Prostate gland (tissue), 2 donors: ENCODE measurements at regions not wholly inside any gene's neighbourhood (a gene's known extent, or its start where the extent isn't known, plus 50 kb on each side); places are given as distances from the start of the nearest gene placed in this dataset.

Experiments used
- CTCF ChIP-seq, 4 experiments: fragments of 200-600 bp in 2 of 4; fragments of 450-650 bp in 2 of 4; sonication (generic) in 2 of 4; IDR thresholded peaks; 1 replicate in 3 of 4; 2 replicates in 1 of 4; pipeline ENCODE4 v1.5.1; 2016 to 2019; ENCODE audit warnings: antibody characterized with exemption in 4 of 4, mild to moderate bottlenecking in 2 of 4, moderate library complexity in 2 of 4
- POLR2A ChIP-seq: fragments of 450-650 bp; IDR thresholded peaks from one replicate; pipeline ENCODE4 v1.6.1; 2016; ENCODE audit warnings: antibody characterized with exemption, mild to moderate bottlenecking

DNA sequence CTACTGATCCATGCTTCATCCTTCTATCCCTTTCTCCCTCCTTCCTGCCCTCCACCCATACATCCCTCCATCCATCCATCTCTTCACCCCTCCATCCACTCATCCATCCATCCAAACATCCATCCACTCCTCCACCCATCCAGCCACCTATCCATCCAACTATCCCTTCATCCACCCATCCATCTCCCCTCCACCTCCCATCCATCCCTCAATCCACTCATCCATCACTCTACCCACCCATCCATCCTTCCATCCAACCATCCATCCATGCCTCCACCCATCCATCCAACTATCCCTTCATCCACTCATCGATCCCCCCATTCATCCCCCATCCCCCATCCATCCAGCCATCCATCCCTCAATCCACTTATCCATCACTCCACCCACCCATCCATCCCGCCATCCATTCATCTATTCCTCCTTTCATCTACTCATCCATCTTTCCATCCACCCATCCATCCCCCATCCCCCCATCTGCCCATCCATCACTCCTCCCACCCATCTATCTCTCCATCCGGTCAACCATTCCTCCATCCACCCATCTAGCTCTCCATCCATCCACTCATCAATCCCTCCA, 132.4 kb upstream of the IQSEC1 start:
- TF ChIP-seq CTCF (IDR thresholded peaks at IDR 0.05) (no peak), POLR2A (no peak)
